ENCODE measurements at regions not wholly inside any gene's neighbourhood (a gene's known extent, or its start where the extent isn't known, plus 50 kb on each side); places are given as distances from the start of the nearest gene placed in this dataset.

GRCh38 chr13:105541565-105541964 is 993.9 kb downstream of the EFNB2 start:
- TF ChIP-seq CTCF (IDR thresholded peaks at IDR 0.05): no peak
- no peak for TF ChIP-seq EP300 (IDR thresholded peaks at IDR 0.05)
- TF ChIP-seq POLR2A (IDR thresholded peaks at IDR 0.05): no peak

Data from gastroesophageal sphincter (tissue), 3 donors.